IPS-18c (cell line): ENCODE measurements at regions not wholly inside any gene's neighbourhood (a gene's known extent, or its start where the extent isn't known, plus 50 kb on each side); places are given as distances from the start of the nearest gene placed in this dataset.

ENCODE experiments used
- H3K4me3 ChIP-seq: 2 replicates; pipeline ENCODE4 v1.7.0; 2013; ENCODE audit warnings: low read depth, mild to moderate bottlenecking, low read length, moderate library complexity; ENCODE audit not compliant: insufficient read depth
- H3K9me3 ChIP-seq: one replicate; pipeline ENCODE4 v1.6.1; 2013; ENCODE audit warnings: mild to moderate bottlenecking, low read length, moderate library complexity; ENCODE audit not compliant: control insufficient read depth, insufficient read depth

DNA sequence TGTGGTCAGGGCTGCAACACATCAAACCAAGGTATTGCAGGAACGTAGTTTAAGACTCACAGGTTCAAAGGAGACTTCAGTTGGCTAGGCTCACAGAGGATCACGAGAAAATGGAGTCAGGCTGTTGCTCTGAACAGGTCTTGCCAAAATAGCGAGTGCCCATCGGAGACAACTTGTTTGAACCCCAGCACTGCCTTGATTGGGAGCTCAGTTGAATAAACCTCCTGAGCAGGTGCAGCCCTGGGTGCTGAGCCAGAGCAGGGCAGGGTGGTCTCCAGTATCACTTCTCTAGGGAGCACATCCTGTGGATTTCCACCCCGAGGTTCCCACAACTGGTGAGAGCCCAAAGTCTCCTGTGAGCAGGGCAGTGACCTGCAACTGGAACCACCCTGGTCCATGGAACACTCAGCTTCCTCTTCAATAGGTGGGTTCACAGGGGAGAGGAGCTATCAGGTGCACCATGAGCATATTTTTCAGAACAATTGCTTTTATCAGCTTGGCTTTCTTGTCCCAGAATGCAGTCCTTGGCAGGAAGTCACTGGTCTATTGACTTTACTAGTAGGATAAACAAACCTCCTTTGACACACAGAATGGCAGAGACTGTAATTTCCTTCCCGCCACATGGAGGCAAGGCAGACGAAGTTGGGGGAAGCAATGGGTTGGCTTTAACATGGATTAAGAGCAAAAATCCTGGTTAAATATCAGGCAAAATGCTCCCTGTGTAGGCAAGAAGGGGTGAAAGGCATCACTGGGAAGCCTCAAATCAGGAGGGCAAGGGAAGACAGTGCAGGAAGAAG, 267.7 kb upstream of the FOXQ1 start:
- no peak overlapping the region for H3K4me3 ChIP-seq
- no peaks in the 10 kb centered on the region for H3K9me3 ChIP-seq

DNA sequence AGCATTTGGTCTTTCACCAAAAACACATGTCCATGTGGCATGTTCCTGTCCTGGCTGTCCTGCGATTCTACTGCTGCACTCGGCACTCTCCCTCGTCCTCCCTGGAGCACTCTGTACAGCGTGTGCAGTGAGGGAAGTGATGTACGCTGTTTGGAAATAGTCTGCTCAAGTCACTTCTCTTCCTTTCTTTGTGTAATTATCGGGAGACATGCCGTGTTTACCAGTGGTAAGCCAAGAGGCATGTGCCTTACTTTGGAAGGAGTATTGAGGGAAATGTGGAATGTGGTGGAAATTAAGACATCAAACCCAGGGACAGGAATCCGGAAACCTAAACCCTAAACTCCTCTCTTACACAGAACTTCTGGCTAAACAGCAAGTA, 268.5 kb upstream of the FOXQ1 start:
- Histone ChIP-seq H3K4me3 (no peak overlapping the region), H3K9me3 (no peaks in the 10 kb centered on the region)

DNA sequence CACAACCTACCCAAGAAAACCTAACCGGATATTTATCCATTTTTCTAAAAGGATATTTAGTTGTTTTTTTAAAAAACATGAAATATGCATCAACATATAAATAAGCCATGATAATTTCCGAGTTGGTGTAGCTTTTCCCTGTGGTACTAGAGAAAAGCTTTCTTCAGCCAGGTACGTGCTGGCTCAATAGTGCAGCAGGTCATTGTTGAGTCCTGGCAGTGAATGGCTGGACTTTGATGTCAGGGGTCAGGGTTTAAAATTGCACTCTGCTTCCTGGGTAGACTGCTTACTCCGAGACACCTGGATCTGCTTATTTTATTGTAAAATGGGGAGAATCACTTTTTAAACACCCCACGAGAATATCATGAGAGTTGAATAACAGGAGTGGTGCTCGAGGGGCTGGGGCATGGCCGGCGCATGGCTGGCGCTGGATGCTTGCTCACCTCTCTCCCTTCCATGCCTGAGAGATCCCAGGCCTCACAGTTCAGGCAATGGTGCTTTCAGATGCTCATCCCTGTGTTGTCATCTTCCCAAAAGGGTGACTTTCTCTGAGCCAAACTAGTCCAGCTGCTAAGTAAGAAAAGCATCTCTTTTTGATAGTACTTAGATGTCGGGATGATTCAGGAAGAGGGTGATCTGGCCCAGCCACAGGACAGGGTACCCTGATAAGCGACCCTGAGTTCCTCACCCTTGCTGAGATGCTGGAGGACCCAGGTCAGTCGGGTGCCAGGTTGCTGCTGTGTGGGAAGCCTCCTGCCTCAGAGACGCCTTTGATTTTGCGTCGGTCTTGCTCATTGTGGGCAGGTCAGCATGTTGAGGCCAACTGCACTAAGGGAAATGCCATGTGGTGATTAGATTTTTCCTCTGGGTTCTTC, 269.1 kb upstream of the FOXQ1 start:
- Histone ChIP-seq H3K9me3 (no peaks in the 10 kb centered on the region), H3K4me3 (no peak overlapping the region)

DNA sequence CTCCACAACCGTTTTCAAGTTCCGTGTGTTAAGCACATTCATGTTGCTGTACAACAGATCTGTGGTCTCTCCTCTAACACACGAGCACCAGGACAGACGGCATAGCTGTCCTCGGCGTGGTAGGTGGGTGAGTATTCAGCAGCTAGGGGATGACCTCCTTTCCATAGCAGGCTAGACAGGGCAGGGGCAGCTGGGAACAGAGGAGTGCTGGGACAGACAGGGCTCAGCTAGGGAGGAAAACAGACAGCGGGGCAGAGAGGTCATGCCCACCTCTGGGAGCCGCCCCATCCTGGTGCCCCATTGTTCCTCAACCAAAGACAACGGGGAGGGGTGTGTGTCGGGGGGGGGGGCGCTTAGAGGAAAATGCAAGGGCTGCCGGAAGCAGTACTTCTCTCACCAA, 271.5 kb upstream of the FOXQ1 start:
- no peak overlapping the region for H3K4me3 ChIP-seq
- no peaks in the 10 kb centered on the region for H3K9me3 ChIP-seq

DNA sequence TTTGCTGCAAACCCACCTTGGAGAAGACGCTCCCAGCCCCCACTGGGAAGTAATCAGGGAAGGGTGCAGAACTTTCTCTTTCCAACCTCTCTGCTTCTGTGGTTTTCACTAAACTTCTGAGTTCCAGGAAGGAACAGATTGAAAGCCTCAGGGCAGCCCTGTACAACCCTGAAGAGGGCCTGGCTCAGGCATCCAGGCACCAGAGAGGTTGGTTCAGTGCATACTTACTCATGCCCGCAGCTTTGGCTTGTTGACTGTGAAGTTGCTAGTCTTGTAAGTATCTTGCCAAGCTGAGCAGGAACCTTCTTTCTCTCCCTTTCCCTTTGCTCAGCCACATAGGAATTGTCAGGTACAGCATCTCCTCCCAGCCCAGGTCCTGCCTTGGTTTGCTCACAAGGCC, 272.2 kb upstream of the FOXQ1 start:
- no peak overlapping the region for H3K4me3 ChIP-seq
- no peaks in the 10 kb centered on the region for H3K9me3 ChIP-seq

DNA sequence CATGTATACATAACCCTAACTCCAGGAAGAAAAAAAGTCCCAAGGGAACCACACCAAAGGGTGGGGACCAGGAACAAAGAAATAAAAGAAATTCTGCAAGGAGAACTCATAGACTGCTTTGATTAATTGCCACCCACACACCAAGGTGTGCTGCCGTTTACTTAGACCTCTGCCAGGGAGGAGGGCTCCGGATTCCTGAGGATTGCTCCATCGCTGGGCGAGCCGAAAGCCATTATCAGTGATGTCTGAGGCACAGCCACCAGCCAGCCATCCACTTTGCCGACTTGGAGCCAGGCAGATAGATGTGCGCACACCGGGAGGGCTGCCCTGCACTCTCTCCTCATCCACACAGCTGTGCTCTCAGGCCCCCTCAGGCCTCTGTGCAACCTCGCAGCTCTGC, 272.7 kb upstream of the FOXQ1 start:
- H3K9me3 ChIP-seq: no peaks in the 10 kb centered on the region
- H3K4me3 ChIP-seq: no peak overlapping the region

DNA sequence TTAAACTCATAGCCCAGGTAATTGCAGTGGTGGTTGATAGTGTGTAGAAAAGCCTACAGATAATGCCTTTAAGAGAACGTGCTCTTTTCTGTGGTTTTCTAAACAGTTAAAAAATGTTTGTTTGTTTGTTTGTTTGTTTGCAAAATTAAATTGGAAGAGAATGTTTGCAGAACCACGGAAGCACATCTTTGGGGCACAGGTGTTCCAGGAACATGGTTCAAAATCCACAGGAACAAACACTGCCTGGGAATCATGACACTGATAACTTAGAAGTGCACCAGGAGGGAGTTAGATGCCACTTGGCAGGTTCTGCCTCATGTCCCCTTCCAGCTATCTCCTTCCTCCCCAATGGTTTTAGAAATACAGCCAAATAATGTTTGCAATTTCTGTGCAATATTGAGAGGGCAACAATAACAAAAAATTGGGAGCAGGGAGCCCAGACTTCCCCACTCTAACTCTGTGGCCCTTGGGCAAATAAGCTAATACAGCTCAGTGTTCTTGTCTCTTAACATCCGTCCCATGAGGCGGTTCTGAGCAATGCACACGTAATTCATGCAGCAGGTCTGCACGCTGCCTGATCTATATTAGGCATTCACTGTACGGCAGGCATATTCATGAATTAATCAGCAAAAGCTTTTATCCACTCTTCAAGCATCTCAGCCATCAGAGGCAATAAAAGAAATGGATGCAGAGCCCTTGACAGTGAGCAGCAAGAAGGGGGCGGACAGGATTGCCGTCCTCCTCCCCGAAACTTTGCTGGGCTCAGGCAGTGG, 274.3 kb upstream of the FOXQ1 start:
- no peaks in the 10 kb centered on the region for H3K9me3 ChIP-seq
- H3K4me3 ChIP-seq: no peak overlapping the region

DNA sequence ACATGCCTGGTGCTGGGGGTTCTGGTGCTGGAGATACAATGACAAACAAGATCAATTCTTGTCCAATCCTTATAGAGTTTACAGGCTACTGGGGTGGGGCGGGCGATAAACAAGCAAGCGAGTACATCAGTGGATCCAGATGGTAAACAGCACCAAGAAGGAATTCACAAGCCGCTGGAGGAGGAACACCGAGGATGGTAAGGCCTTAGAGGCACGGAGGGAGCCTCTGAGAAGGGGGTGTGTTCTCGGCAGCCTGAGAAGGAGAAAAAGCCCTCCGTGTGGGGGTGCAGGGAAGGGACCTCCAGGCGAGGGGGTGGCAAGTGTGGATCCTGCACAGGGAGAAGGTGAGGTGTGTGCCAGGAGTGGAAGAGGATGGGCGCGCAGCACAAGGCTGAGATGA, 276.5 kb upstream of the FOXQ1 start:
- H3K9me3 ChIP-seq: no peaks in the 10 kb centered on the region
- H3K4me3 ChIP-seq: no peak overlapping the region

DNA sequence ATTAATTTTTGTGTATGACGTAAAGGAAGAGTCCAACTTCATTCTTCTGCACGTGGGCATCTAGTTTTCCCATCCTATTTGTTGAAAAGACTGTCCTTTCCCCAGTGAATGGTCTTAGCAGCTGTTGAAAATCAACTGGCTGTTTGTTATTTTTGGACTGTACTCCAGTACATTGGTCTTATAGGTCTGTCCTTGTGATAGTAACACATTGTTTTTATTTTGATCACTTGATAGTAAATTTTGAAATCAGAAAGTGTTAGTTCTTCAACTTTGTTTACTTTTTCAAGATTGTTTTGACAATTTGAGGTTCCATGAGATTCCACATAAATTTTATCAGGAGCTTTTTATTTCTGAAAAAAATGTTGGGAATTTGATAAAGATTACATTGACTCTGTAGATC, 280.2 kb upstream of the FOXQ1 start:
- H3K4me3 ChIP-seq: no peak overlapping the region
- no peaks in the 10 kb centered on the region for H3K9me3 ChIP-seq

DNA sequence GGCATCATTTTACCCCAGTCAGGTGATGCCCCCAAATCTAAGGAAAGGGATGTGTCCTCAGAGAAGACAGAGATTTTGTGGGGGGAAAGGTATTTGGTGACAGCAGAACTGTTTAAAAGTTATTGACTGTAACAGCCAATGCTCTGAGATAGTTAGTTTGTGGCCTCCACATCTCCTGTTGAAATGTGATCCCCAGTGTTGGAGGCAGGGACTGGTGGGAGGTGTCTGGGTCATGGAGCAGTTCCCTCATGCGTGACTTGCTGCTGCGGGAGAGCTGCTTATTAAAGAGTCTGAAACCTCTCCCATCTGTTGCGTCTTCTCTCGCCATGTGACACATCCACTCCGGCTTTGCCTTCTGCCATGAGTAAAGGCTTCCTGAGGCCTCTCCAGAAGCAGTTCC, 282.8 kb upstream of the FOXQ1 start:
- Histone ChIP-seq H3K4me3 (no peak overlapping the region), H3K9me3 (no peaks in the 10 kb centered on the region)

DNA sequence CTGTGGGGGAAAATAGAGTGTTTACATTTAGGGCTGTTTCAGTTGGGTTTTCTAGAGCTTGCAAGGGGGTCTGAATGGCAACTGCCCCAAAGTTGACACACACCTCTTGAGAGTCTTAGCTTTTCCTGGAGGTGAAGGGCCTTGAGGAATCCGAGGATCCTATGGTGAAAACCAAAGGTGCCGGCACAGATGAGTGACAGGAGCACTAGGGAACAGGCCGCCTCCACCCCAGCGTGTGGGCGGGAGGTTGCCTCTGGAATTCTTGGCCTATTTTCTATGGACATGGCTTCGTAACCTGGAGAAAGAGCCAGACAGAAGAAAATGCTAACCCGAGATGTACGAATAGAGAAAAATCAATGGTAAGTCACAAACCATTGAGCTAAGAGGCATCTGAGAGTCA, 283.2 kb upstream of the FOXQ1 start:
- no peak overlapping the region for H3K4me3 ChIP-seq
- H3K9me3 ChIP-seq: no peaks in the 10 kb centered on the region

DNA sequence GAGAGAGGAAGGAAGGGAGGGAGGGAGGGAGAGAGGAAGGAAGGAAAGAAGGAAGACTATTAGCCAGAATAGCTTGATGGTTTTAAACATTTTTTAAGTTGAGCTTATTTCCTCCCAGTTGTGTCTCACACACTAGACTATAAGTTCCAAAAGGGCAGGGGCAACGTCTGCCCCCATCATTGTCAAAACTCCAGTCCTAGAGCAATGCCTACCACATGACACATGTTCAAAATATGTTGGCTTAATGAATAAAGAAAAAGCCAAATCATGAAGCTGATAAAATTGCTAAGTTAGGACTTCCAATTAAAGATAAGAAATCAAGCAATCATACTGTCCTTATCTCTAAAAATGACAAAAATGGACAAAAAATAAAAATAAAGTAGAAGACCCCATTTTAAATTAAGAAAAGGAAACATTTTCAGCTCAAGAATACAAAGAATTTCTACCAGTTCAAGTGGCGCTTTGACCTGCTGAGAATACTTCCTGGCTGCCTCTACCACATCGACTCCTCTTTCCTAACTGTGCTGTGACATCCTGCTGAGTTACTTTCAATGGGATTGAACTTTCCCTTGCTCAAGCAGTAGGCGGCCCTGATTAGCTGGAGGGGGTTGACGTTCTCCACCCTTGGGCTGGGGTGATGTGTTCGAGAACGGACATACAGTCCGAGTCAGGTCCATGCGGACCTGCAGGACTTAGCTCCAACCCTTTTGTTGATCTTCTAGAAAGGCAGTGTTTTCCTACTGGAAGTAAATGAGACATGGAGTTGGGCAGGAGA, 283.9 kb upstream of the FOXQ1 start:
- H3K4me3 ChIP-seq: no peak overlapping the region
- no peaks in the 10 kb centered on the region for H3K9me3 ChIP-seq

DNA sequence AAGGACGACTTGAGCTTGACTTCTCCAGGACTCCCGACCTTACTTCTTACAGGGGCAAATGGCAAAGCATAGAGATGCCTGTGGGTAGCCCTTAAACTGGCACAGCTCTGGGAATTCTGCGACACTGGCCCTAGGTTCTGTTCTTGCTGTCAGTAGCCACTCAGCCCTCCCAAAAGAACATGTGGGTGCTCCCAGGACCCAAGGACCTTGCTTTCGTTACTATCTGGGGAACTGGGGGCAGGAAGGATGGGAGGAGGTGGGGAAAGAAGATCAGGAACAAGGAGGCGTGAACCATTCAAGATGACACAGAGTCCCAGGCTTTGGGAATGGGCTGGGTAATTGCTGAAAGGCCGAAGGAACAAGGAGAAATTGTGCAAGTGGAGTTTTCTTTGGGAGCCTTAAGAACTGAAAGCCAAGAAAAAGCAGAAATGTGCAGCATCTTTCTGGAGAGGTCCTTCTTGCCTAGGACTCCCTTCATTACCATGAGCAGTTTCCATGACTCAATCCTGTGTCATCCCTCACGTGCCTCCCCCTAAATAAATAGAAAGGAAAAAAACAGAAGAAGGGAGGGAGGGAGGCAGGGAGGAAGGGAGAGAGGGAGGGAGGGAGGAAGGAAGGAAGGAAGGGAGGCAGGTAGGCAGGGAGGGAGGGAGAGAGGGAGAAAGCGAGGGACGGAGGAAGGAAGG, 284.6 kb upstream of the FOXQ1 start:
- no peak overlapping the region for H3K4me3 ChIP-seq
- no peaks in the 10 kb centered on the region for H3K9me3 ChIP-seq

DNA sequence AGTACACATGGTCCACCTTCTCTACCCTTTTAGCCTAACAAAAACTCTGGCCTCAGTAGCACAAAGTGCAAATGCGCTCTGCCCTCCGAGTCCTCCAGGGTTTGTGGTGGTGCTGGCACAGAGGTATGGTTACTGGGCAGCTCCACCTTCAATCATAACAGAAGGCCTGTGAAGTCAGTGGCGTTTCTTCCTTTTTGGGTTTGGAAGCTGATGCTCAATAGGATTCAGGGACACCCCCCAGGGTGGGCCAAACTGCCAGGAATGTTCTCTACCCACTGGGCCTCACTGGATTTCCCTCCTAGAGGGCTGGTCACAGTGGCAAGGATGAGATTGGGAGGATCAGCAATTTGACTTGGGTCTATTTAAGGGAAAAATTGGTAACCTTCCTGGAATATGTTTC, 286.1 kb upstream of the FOXQ1 start:
- H3K9me3 ChIP-seq: no peaks in the 10 kb centered on the region
- no peak overlapping the region for H3K4me3 ChIP-seq

DNA sequence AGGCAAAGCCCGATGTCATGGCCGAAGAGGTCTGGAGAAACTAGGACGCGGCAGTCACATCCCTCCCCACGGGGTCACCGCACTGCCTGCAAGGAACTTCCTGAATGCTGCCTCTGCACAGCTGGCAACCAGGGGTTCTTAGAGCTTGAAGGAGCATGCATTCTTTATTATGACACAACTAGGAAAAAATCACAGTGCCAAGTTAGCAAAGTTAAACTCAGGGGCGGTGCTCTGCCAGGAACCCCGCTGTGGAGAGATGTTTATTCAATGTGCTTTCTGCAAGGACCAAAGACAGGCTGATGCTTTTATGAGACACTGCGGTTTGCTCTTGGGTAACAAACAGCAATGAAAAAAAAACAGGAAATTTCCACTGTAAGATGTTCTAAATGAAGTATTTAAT, 287.3 kb upstream of the FOXQ1 start:
- Histone ChIP-seq H3K4me3 (no peak overlapping the region), H3K9me3 (no peaks in the 10 kb centered on the region)

DNA sequence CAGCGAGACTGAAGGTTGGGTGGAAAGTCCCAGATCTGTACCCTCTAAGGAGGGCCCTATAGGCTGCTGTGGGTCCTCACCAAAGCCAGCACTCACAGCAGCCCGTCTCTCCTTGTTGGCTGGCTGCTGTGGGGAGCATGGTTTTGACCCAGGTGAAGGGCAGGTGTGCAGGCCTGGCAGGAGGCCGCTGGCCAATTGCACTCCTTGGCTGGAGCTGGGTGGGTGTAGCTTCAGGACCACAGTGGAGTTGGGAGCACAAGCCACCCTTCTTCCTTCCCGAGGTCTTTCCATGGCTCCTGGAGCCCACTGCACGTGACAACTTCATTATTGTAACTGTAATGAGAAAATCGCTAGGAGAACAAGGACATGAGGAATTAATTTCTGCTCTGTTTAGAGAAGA, 287.7 kb upstream of the FOXQ1 start:
- H3K4me3 ChIP-seq: no peak overlapping the region

DNA sequence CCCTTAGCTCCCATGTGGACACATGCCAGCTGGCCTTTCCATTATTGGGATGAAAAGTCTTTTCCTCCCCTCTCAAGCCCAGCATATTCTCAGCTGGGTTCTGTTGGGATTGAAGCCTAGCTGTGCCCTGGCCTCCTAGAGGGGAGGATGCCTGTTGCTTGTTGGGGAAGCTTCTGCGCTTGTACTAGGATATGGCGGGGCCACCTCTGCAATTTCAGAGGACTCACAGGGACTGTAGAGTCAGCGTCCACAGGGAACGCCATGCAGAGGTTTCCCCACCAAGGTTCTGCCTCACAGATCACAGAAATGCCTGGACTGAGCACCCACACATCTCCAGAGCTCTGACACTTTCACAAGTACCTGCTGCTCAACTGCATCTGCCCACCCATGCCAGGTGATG, 288.7 kb upstream of the FOXQ1 start:
- H3K4me3 ChIP-seq: no peak overlapping the region
- H3K9me3 ChIP-seq: no peaks in the 10 kb centered on the region

More for the DNA sequence above, 287.7 kb upstream of the FOXQ1 start:
- no peaks in the 10 kb centered on the region for H3K9me3 ChIP-seq
